Gastrocnemius medialis (tissue), 4 donors: ENCODE measurements at regions not wholly inside any gene's neighbourhood (a gene's known extent, or its start where the extent isn't known, plus 50 kb on each side); places are given as distances from the start of the nearest gene placed in this dataset.

Experiments
- ATAC-seq, 2 donors: fragments of 150-250 bp; one replicate each; pipeline ENCODE4 v1.9.1; 2016
- DNase-seq, 2 donors: peaks; one replicate each; pipeline ENCODE4 v3.0.0-alpha.2; 2019
- H3K27ac ChIP-seq, 4 donors: fragments of 200-600 bp; sonication (generic); 1 replicate in 1 of 4; 2 replicates in 3 of 4; pipeline ENCODE4 v1.5.1; 2016 to 2018; ENCODE audit warnings: mild to moderate bottlenecking in 2 of 4, moderate library complexity in 1 of 4
- H3K27me3 ChIP-seq, 3 donors: fragments of 200-600 bp; sonication (generic) in 2 of 3; 1 replicate in 1 of 3; 2 replicates in 2 of 3; pipeline versions ENCODE4 v1.5.1 to v1.6.0; 2016 to 2019; ENCODE audit warnings: mild to moderate bottlenecking in 1 of 3, moderate library complexity in 1 of 3
- H3K36me3 ChIP-seq, 2 donors: fragments of 200-600 bp; sonication (generic) in 1 of 2; one replicate each; pipeline ENCODE4 v1.5.1; 2017 to 2018
- H3K4me1 ChIP-seq, 2 donors: fragments of 200-600 bp; sonication (generic) in 1 of 2; one replicate each; pipeline ENCODE4 v1.5.1; 2016 to 2017; ENCODE audit warnings: mild to moderate bottlenecking in 2 of 2
- H3K4me3 ChIP-seq, 4 donors: fragments of 200-600 bp; sonication (generic) in 3 of 4; 1 replicate in 1 of 4; 2 replicates in 3 of 4; pipeline ENCODE4 v1.5.1; 2016 to 2019; ENCODE audit warnings: mild to moderate bottlenecking in 2 of 4
- H3K9me3 ChIP-seq, 3 donors: fragments of 200-600 bp; sonication (generic) in 2 of 3; 1 replicate in 1 of 3; 2 replicates in 2 of 3; pipeline ENCODE4 v1.5.1; 2016 to 2019
- POLR2A ChIP-seq, 2 donors: fragments of 450-650 bp; IDR thresholded peaks; one replicate each; pipeline ENCODE4 v1.6.1; 2017; ENCODE audit warnings: antibody characterized with exemption in 2 of 2, mild to moderate bottlenecking in 2 of 2, moderate library complexity in 2 of 2
- in situ Hi-C, 4 donors: fragments of 200-750 bp; cut with MboI; loops; one replicate each; pipeline versions ENCODE4 v1.15.0 to v1.8.0; 2017; ENCODE audit warnings: low sequenced_read_pairs in 4 of 4
- intact Hi-C: fragments of 100-400 bp; cut with DNase I; formaldehyde crosslinking; loops from one replicate; pipeline ENCODE4 v1.15.1; 2023; ENCODE audit warnings: low total_unique reads
- TF ChIP-seq, protein P1 (sequence below), 5 experiments: fragments of 450-650 bp in 3 of 5; fragments of 200-600 bp in 2 of 5; sonication (generic) in 2 of 5; IDR thresholded peaks in 4 of 5; conservative IDR thresholded peaks in 1 of 5; 1 replicate in 4 of 5; 2 replicates in 1 of 5; pipeline ENCODE4 v1.5.1; 2016 to 2019; ENCODE audit warnings: antibody characterized with exemption in 5 of 5, mild to moderate bottlenecking in 3 of 5, moderate library complexity in 3 of 5

DNA sequence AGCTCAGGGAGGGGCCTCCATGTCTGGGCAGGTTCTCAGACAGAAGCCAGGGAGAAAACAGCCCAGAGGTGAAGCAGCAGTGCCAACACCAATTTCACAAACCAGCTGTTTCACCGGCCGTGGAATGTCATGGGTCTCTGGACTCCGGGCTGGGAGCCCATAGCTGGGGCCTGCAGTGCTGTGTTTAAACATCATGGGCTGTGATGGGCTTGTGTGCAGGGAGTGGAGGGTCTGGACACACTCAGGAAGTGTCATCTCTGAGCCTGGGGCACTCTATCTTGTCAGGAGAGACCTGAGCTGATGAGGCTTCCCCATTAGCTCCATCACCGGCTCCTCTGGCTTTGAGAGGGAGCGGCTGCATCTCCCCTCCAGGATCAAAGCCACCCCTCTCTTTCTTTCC is 173.6 kb upstream of the IGSF21 start:
- TF ChIP-seq, protein P1, sequence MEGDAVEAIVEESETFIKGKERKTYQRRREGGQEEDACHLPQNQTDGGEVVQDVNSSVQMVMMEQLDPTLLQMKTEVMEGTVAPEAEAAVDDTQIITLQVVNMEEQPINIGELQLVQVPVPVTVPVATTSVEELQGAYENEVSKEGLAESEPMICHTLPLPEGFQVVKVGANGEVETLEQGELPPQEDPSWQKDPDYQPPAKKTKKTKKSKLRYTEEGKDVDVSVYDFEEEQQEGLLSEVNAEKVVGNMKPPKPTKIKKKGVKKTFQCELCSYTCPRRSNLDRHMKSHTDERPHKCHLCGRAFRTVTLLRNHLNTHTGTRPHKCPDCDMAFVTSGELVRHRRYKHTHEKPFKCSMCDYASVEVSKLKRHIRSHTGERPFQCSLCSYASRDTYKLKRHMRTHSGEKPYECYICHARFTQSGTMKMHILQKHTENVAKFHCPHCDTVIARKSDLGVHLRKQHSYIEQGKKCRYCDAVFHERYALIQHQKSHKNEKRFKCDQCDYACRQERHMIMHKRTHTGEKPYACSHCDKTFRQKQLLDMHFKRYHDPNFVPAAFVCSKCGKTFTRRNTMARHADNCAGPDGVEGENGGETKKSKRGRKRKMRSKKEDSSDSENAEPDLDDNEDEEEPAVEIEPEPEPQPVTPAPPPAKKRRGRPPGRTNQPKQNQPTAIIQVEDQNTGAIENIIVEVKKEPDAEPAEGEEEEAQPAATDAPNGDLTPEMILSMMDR (IDR thresholded peaks at IDR 0.05 in 4 of 5, conservative IDR thresholded peaks at IDR 0.05 in 1 of 5): no peak
- no peak for TF ChIP-seq POLR2A (IDR thresholded peaks at IDR 0.05)
- H3K27me3 ChIP-seq: peaks cover 0 to 6% (median 0%) of the 10 kb centered on the region in 3 donors
- no peaks in the 10 kb centered on the region for H3K4me1 ChIP-seq
- no peak overlapping the region for H3K4me3 ChIP-seq
- ATAC-seq (no peak), DNase-seq (no peak)
- in situ Hi-C loops (no loop called here), intact Hi-C loops (no loop called here)
- no peak overlapping the region for H3K27ac ChIP-seq
- no peaks in the 10 kb centered on the region for H3K9me3 ChIP-seq
- H3K36me3 ChIP-seq: no peaks in the 10 kb centered on the region

DNA sequence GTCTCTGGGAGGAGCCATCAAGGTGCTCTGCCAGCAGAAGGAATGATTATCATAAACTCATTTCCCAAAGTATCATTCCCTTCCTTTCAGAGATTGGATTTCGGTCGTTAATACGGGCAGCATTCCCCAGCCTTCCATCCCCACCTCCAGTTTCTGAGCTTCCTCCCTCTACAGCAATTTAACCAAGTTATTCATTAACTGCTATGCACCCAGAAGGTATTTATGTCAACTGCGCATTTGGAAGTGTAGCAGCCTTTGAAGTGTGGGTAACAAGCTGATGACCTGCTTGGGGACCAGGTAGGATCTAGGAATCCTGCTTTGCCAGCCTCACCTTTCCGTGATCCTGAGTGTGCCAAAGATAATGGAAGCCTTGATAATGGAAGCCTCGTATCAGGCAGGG is 172.4 kb upstream of the IGSF21 start:
- no peaks in the 10 kb centered on the region for H3K9me3 ChIP-seq
- no peak overlapping the region for H3K27ac ChIP-seq
- H3K36me3 ChIP-seq: no peaks in the 10 kb centered on the region
- DNase-seq (no peak), ATAC-seq (no peak)
- in situ Hi-C loops: no loop called here
- TF ChIP-seq, protein P1 (IDR thresholded peaks at IDR 0.05 in 4 of 5, conservative IDR thresholded peaks at IDR 0.05 in 1 of 5): no peak
- no peak for TF ChIP-seq POLR2A (IDR thresholded peaks at IDR 0.05)
- H3K4me3 ChIP-seq: no peak overlapping the region
- H3K27me3 ChIP-seq: peaks cover 0 to 9% (median 0%) of the 10 kb centered on the region in 3 donors
- no peaks in the 10 kb centered on the region for H3K4me1 ChIP-seq
- intact Hi-C loops: no loop called here

DNA sequence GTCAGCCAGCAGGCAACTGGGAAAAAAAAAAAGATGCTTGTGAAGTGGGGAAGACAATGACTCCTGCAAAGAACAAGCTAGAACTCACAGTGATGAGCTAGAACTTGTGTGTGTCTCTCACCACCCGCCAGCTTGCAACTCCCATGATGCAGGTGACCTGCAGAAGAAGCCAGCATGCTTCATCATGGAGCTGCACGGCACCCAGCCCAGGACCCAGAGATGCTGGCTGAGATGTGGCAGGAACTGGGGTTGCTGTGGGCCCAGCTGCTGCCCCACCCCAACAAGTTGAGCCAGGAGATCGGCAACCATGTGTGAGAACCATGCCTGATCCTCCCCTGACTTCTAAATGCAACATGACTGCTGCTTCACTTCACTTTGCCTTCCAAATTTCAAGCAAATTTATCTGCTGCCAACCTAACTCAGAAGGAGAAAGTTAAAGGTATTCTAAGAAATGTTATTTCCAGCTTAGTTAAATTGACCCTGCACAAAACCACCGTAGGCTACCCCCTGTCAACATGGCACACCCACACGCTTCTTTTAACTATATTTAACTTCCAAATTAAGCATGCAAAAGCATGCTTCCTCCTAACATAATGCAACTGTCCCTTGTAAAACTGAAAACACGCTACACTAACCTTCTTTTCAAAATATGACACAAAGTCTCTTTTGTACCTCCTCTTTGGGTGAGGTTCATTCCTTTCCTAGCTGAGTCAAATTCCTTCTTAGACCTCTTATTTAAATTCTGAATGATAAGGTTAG is 166.0 kb upstream of the IGSF21 start:
- intact Hi-C loops (no loop called here), in situ Hi-C loops (no loop called here)
- ATAC-seq (no peak), DNase-seq (no peak)
- no peaks in the 10 kb centered on the region for H3K9me3 ChIP-seq
- no peak overlapping the region for H3K4me3 ChIP-seq
- no peak for TF ChIP-seq POLR2A (IDR thresholded peaks at IDR 0.05)
- TF ChIP-seq, protein P1 (IDR thresholded peaks at IDR 0.05 in 4 of 5, conservative IDR thresholded peaks at IDR 0.05 in 1 of 5): no peak
- no peaks in the 10 kb centered on the region for H3K36me3 ChIP-seq
- peaks cover 0 to 3% (median 0%) of the 10 kb centered on the region in 3 donors for H3K27me3 ChIP-seq
- H3K27ac ChIP-seq: no peak overlapping the region
- H3K4me1 ChIP-seq: no peaks in the 10 kb centered on the region

DNA sequence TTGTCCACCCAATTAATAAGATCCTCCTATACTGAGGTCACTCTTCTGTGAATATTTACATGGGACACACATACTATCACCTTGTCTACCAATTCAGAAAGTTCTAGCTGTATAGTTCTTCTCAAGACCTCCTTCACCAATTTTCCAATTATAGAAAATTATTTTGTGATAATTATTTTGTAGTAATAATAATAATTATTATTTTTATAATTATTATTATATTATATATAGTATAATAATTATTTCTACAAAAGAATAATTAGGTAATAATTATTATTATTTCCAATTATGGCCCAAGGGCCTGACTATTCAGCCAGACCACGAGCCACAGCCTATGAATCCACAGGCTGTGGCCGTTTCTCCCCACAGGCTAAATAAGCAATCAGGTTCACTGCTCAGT is 164.1 kb upstream of the IGSF21 start:
- Histone ChIP-seq H3K36me3 (no peaks in the 10 kb centered on the region), H3K27ac (no peak overlapping the region), H3K4me3 (no peak overlapping the region), H3K27me3 (peaks cover 0 to 3% (median 0%) of the 10 kb centered on the region in 3 donors), H3K9me3 (no peaks in the 10 kb centered on the region), H3K4me1 (no peaks in the 10 kb centered on the region)
- intact Hi-C loops (no loop called here), in situ Hi-C loops (no loop called here)
- no peak for TF ChIP-seq POLR2A (IDR thresholded peaks at IDR 0.05)
- TF ChIP-seq, protein P1 (IDR thresholded peaks at IDR 0.05 in 4 of 5, conservative IDR thresholded peaks at IDR 0.05 in 1 of 5): no peak
- ATAC-seq (no peak), DNase-seq (no peak)

DNA sequence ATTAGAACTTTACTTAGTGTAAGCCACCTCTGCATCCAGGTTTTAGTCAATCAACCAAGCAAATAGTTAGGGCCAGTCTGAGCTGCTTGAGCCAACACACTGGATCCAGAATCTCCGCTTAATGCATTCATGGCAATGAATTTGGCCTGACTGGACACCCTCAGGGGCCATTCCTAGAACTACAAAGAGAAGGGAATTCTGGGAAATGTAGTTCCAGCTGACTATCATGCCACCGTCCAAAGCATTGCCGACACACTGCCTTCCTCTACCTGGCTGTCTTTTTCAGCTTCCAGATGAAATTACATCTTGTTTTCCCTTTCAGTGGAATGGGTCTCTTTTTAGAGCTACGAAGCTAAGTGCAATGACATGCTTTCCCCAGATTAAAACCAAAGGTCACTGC is 163.0 kb upstream of the IGSF21 start:
- in situ Hi-C loops (no loop called here), intact Hi-C loops (no loop called here)
- DNase-seq: no peak
- no peaks in the 10 kb centered on the region for H3K4me1 ChIP-seq
- H3K4me3 ChIP-seq: no peak overlapping the region
- H3K27me3 ChIP-seq: no peaks in the 10 kb centered on the region
- no peak overlapping the region for H3K27ac ChIP-seq
- H3K9me3 ChIP-seq: no peaks in the 10 kb centered on the region
- H3K36me3 ChIP-seq: no peaks in the 10 kb centered on the region
- TF ChIP-seq POLR2A (IDR thresholded peaks at IDR 0.05): no peak
- TF ChIP-seq, protein P1 (IDR thresholded peaks at IDR 0.05 in 4 of 5, conservative IDR thresholded peaks at IDR 0.05 in 1 of 5): no peak
- ATAC-seq: no peak
